ENCODE measurements at regions not wholly inside any gene's neighbourhood (a gene's known extent, or its start where the extent isn't known, plus 50 kb on each side); places are given as distances from the start of the nearest gene placed in this dataset.

DNA sequence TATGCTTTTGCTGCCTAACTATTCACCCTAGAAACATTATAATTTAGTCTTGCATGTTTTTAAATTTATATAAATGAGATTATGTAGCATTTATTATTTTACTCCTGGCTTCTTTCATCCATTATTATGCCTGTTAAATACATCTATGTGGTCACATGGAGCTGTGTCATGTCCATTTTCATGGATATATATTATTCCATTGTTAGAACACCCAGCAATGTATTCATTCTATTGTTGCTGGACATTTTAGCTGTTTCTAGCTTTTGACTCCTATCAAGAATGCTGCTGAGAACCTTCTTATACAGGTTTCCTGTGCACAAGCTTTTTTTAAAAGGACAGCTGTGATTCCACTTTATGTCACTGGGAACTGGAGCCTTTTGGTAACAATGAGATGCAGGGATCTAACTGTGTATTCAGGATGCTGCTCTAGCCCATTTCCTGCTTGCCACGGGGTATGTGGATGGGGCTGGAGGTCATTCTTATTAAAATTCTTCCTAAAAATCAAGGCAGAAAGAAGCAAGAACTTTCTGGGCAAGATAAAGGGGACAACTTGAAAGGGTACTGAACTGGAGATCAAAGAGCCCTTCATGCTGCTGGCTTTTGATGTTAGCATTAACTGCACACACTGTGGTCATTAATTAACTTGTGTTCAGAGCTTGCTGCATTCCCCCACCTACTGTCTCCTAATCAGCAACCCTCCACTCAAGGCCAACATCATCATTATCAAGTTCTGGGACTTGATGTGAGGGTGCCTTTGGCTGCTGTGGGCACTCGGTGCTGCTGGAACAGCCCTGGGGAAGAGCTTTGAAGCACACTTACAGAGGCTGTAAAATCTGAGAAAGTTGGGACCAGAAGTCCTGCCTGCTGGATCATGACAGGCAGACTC lies 96.6 kb upstream of the AKIRIN2 start:
- DNase-seq: no peak

DNA sequence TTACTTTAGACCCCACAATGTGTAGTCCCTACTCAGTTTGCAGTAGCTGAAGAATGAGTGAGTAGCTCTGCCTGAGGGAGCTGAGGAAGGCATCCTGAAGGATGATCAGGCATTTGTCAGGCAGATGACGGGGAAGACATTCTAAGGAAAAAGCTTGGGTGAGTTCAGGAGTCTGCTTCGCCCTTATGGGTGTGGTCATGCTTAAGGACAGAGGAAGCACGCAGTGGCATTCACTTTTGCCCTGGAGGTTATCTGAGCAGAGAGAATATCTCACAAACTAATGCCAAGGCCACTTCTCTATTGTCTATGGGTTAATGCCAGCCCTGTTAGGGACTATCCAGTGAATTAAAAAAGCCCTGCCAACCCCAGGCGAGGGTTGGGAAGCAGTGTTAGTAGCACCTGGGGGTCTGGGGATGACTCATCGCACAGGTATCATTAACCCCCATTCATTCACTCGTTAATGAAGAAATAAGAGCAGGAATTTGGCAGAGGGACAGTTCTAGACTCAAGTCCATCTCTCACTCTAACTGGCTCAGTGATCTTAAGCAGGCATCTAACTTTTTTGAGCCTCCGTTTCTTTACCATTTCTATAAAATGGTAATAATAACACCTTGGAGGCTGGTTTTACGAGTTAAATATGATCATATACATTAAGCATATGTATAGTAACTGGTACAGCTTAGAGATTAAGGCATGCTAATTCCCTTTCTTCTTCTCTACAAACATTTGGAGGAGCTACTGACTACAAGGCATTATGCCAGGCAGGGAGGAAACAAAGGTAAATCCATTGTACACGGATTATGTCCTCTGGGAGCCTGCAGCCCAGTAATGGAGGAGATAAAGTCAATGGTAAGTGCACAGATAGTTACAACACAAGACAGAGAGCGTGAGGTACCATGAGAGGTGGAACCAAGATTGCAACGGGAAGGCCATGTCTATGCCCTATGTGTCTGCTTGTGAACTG lies 93.2 kb upstream of the AKIRIN2 start:
- DNase-seq: no peak

GRCh38 chr6:87793315-87793714 lies 91.3 kb upstream of the AKIRIN2 start:
- DNase-seq: no peak

GRCh38 chr6:87791982-87792381 lies 89.9 kb upstream of the AKIRIN2 start:
- no peak for DNase-seq

DNA sequence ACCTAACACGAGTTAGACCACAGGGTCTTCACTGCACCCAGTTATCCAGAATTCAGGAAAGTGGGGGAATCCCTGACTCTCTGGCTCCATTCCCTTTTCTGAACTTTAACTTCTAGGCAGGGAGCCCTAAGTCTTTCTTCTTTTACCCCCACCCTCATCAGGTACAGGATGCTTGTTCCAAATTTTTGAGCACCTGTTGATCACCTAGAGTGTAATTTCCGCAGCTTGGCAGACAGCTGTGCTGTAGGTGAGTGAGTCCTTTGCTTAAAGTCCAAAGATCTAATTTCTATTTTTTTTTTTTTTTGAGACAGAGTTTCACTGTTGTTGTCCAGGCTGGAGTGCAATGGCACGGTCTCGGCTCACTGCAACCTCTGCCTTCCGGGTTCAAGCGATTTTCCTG lies 89.5 kb upstream of the AKIRIN2 start:
- no peak for DNase-seq

GRCh38 chr6:87791029-87791428 lies 89.0 kb upstream of the AKIRIN2 start:
- no peak for DNase-seq

- no peak for DNase-seq
These were observed 87.9 kb upstream of the AKIRIN2 start for GRCh38 chr6:87789900-87790290.

- DNase-seq: no peak
These were observed 87.3 kb upstream of the AKIRIN2 start for GRCh38 chr6:87789198-87789899.

- DNase-seq: no peak
These were observed 86.1 kb upstream of the AKIRIN2 start for GRCh38 chr6:87788141-87788540.

- DNase-seq: no peak
These were observed 83.3 kb upstream of the AKIRIN2 start for GRCh38 chr6:87785229-87785862.

GRCh38 chr6:87784690-87785089 lies 82.7 kb upstream of the AKIRIN2 start:
- no peak for DNase-seq

GRCh38 chr6:87784051-87784450 lies 82.0 kb upstream of the AKIRIN2 start:
- no peak for DNase-seq

- DNase-seq: no peak
These were observed 77.5 kb upstream of the AKIRIN2 start for GRCh38 chr6:87779542-87779941.

GRCh38 chr6:87772597-87773530 lies 70.8 kb upstream of the AKIRIN2 start:
- DNase-seq: no peak

DNA sequence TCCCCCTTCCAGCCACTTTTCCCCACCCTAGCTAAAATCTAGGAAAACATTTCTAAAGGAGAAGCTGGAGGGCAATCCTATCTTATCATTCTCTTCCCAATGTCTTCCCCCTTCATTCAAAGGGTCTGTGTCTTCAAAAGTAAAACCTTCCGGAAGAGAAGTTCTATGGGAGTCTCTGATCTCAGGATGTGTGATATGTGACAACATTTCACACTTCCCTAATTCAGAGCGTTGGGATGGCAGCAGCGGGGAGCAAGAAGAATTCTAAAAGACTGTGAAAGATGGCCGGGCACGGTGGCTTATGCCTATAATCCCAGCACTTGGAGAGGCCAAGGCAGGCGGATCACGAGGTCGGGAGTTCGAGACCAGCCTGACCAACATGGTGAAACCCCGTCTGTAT lies 65.4 kb upstream of the AKIRIN2 start:
- DNase-seq: no peak

GRCh38 chr6:87766211-87766610 lies 64.2 kb upstream of the AKIRIN2 start:
- DNase-seq: no peak

- no peak for DNase-seq
These were observed 61.9 kb upstream of the AKIRIN2 start for GRCh38 chr6:87763901-87764300.

GRCh38 chr6:87763276-87763675 lies 61.2 kb upstream of the AKIRIN2 start:
- no peak for DNase-seq

- no peak for DNase-seq
These were observed 60.1 kb upstream of the AKIRIN2 start for GRCh38 chr6:87762116-87762515.

GRCh38 chr6:87757792-87758191 lies 55.8 kb upstream of the AKIRIN2 start:
- DNase-seq: no peak

- DNase-seq: peak; percentile 34
These were observed 54.8 kb upstream of the AKIRIN2 start for GRCh38 chr6:87756858-87757257.

All from CD4-positive, alpha-beta T cell treated with Interleukin-21 for 1 hour (primary cell).